ENCODE measurements at regions not wholly inside any gene's neighbourhood (a gene's known extent, or its start where the extent isn't known, plus 50 kb on each side); places are given as distances from the start of the nearest gene placed in this dataset.

GRCh38 chr10:28060031-28060607 lies 61.2 kb upstream of the ODAD2 start:
- DNase-seq (ENCODE audit: low read depth in 2 of 2): no peak

- no peak for DNase-seq (ENCODE audit: low read depth in 2 of 2)
Observed at GRCh38 chr10:28058746-28059145, 59.9 kb upstream of the ODAD2 start.

GRCh38 chr10:28054228-28054860 lies 55.5 kb upstream of the ODAD2 start:
- no peak for DNase-seq (ENCODE audit: low read depth in 2 of 2)

GRCh38 chr10:28049286-28049685 lies 50.4 kb upstream of the ODAD2 start:
- DNase-seq (ENCODE audit: low read depth in 2 of 2): no peak

All from stimulated activated CD4-positive, alpha-beta T cell treated with anti-CD3 and anti-CD28 coated beads, Interleukin-12 subunit alpha, Interleukin-12 subunit beta, amount 100 ng/mL, for 24 hours (primary cell).